ENCODE measurements at regions not wholly inside any gene's neighbourhood (a gene's known extent, or its start where the extent isn't known, plus 50 kb on each side); places are given as distances from the start of the nearest gene placed in this dataset.

DNA sequence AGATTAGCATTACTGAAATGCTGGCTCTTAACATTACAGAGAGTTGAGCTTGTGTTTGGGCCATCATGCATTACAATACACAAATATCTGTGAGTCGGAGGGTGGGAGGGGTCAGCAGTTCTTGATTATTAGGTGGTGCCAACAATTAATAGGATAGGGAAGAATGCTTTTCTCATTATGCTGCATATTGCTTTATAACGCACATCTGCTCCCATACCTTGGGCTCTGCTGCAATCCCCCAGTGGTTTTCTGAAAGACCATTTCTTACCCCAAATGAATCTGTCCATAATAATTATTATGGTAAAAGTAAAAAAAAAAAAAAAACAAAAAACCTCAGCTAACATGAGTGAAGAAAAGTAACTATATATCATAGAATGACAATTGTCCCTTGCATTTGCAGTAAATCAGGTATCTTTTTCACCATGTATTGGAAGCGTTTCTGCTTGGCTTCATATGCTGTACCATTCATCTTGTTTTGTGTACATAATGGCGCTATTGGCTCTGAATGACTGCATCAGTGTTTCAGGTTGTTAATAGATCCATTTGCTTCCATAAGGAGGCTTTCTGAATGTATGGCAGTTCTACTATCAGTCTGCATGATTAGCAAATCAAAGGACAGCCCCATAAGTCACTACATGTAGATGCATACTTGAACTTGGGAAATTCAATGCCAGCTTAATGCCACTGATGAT lies 75.9 kb downstream of the CAVIN4 start:
- TF ChIP-seq CTCF (IDR thresholded peaks at IDR 0.05) (no peak), POLR2A (IDR thresholded peaks at IDR 0.05) (no peak)

Measured in thyroid gland (tissue), 4 donors.